ENCODE measurements at regions not wholly inside any gene's neighbourhood (a gene's known extent, or its start where the extent isn't known, plus 50 kb on each side); places are given as distances from the start of the nearest gene placed in this dataset.

DNA sequence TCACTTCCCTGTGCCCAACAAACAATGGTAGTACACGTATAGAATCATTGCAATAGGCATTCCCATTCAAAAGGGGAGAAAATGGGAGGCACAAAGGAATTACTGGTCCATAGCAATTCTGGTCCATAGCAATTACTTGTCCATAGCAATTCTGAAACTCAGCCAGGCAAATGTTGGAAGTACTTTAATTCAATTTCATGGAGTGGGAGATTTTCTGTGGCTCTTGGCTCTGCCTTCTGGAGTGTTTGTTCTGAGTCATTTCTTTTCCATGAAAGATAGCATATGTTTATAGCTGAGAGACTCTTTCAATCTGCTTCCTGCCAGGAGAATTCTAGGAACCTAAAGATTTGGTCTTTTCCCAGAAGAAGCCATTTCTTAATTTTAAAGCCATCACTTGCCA is 182.8 kb upstream of the ELAC2 start:
- no peak overlapping the region for H3K4me3 ChIP-seq
- no peaks in the 10 kb centered on the region for H3K36me3 ChIP-seq
- ATAC-seq = no peak
- no peaks in the 10 kb centered on the region for H3K27me3 ChIP-seq
- intact Hi-C loops (cut with DNase I) = no loop called here
- DNase-seq = no peak
- no peaks in the 10 kb centered on the region for H3K4me1 ChIP-seq
- TF ChIP-seq CTCF (IDR thresholded peaks at IDR 0.05) = no peak
- no peak overlapping the region for H3K27ac ChIP-seq
- no peaks in the 10 kb centered on the region for H3K9me3 ChIP-seq

- DNase-seq (no peak), ATAC-seq (no peak)
- intact Hi-C loops (cut with DNase I) = no loop called here
- no peaks in the 10 kb centered on the region for H3K4me1 ChIP-seq
- no peaks in the 10 kb centered on the region for H3K9me3 ChIP-seq
- no peak overlapping the region for H3K4me3 ChIP-seq
- H3K27ac ChIP-seq = no peak overlapping the region
- no peaks in the 10 kb centered on the region for H3K27me3 ChIP-seq
- no peak for TF ChIP-seq CTCF (IDR thresholded peaks at IDR 0.05)
- H3K36me3 ChIP-seq = no peaks in the 10 kb centered on the region
Measured at GRCh38 chr17:13199425-13199824, 181.6 kb upstream of the ELAC2 start.

DNA sequence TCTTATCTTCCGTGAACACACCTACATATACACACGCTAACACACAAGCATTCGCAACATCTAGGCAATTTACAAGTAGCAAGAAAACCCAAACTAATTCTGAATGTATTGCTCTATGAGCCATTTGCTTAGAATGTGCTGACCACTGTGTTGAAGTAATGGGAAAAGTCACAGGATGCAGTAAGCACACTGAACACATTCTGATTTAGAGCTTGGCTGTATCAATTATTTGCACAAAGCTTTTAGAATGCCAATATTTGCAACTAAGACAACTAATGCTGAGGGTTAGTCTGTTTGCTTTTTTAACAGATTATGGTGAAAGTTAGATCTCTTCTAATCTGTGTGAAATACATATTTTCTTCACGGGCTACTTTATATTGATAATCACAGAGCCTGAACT is 179.8 kb upstream of the ELAC2 start:
- Histone ChIP-seq H3K36me3 (no peaks in the 10 kb centered on the region), H3K9me3 (no peaks in the 10 kb centered on the region), H3K4me1 (no peaks in the 10 kb centered on the region), H3K27ac (no peak overlapping the region), H3K4me3 (no peak overlapping the region), H3K27me3 (no peaks in the 10 kb centered on the region)
- TF ChIP-seq CTCF (IDR thresholded peaks at IDR 0.05) = no peak
- intact Hi-C loops (cut with DNase I) = no loop called here
- DNase-seq = no peak
- ATAC-seq = no peak

DNA sequence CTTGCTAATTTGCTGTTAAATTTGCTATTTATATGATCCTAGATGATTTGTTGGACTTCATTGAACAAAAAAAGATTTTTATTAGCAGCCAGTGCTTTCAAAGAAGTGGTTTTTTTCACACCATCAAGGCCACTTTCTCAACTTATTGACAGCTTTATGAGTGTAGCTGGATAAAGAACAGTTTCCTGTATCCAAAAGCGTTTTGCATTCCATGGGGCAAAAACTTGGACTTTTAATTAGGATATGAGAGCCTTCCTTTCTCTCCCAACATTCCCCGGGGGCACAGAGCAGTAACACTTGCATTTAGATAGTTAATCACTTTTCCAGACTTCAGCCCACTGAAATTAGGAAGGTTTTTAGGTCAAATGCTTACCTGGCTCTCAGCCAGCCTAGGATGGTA is 177.1 kb upstream of the ELAC2 start:
- no peak for TF ChIP-seq CTCF (IDR thresholded peaks at IDR 0.05)
- H3K27me3 ChIP-seq = no peaks in the 10 kb centered on the region
- H3K4me1 ChIP-seq = no peaks in the 10 kb centered on the region
- H3K27ac ChIP-seq = no peak overlapping the region
- no peak overlapping the region for H3K4me3 ChIP-seq
- H3K9me3 ChIP-seq = no peaks in the 10 kb centered on the region
- no peak for ATAC-seq
- intact Hi-C loops (cut with DNase I) = no loop called here
- H3K36me3 ChIP-seq = no peaks in the 10 kb centered on the region
- DNase-seq = no peak

DNA sequence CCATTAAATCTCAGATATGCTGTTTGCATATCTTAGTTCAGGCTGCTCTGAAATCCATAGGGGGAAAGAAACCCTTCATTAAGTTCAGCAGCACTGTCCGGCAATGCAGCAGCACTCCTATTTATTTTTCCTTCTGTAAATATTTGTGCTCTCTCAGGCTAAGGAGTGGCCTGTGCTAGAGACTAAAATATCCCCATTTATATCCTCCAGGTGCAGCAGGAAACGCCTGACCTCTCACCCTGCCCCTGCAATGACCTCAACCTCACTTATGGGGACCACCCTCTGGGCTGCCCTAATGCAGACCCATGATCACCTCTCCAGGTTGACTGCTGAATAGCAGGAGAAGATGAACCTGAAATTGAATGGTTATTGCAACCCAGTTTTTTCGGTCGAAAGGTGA is 165.0 kb upstream of the ELAC2 start:
- Histone ChIP-seq H3K27me3 (no peaks in the 10 kb centered on the region), H3K36me3 (no peaks in the 10 kb centered on the region), H3K4me1 (no peaks in the 10 kb centered on the region), H3K9me3 (no peaks in the 10 kb centered on the region), H3K27ac (no peak overlapping the region), H3K4me3 (no peak overlapping the region)
- intact Hi-C loops (cut with DNase I) = no loop called here
- ATAC-seq = peak; percentile 39
- no peak for TF ChIP-seq CTCF (IDR thresholded peaks at IDR 0.05)
- DNase-seq = no peak

DNA sequence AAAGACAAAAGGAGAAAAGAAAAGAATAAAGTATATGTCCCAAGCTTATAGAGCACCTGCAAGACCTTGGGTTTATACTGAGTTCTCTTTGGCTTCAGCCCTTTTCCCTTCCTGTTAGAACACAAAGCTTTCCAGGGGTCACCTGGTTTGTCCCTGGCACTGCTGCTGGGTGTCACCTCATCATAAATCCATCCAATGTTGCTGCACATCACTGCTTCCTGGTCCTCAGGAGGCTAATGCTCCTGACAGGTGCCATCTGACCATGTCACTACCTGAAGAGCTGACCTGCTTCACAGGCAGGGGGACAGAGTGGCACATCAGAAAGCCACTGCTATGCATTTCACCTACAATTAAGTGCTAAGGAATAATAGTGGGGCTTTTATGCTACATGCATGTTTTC is 164.6 kb upstream of the ELAC2 start:
- no peak overlapping the region for H3K27ac ChIP-seq
- no peaks in the 10 kb centered on the region for H3K36me3 ChIP-seq
- no peak overlapping the region for H3K4me3 ChIP-seq
- no peak for ATAC-seq
- TF ChIP-seq CTCF (IDR thresholded peaks at IDR 0.05) = no peak
- intact Hi-C loops (cut with DNase I) = no loop called here
- H3K4me1 ChIP-seq = no peaks in the 10 kb centered on the region
- no peak for DNase-seq
- no peaks in the 10 kb centered on the region for H3K27me3 ChIP-seq
- no peaks in the 10 kb centered on the region for H3K9me3 ChIP-seq

All from upper lobe of right lung (tissue), 1 donor.